ENCODE measurements at regions not wholly inside any gene's neighbourhood (a gene's known extent, or its start where the extent isn't known, plus 50 kb on each side); places are given as distances from the start of the nearest gene placed in this dataset.

DNA sequence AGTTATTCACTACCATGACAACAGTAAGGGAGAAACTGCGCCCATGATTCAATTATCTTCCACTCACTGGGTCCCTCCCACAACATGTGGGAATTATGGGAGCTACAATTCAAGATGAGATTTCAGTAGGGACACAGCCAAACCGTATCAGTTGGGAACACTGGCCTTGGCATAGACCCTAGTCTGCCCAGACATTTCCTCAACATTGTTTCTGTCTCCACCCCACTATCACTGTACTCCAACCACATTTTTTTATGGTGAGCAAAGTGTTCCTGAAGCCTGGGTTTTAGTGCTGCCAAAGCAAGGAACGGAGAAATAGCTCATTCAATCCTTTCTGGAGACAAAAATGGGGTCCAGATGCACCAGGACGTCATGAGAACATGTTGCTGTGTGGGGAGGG is 122.6 kb upstream of the CCDC179 start:
- Histone ChIP-seq H3K4me1 (ENCODE audit: insufficient read depth, low read length) (no peaks in the 10 kb centered on the region), H3K9me3 (ENCODE audit: insufficient read depth, low read depth, low read length) (peaks cover 11% of the 10 kb centered on the region), H3K9ac (ENCODE audit: low read depth, low read length) (no peak overlapping the region), H3K27ac (ENCODE audit: low read length) (no peak overlapping the region), H3K4me3 (ENCODE audit: low read length) (no peak overlapping the region), H3K36me3 (ENCODE audit: insufficient read depth, low read depth, low read length) (no peaks in the 10 kb centered on the region), H3K27me3 (ENCODE audit: insufficient read depth, low read length) (no peaks in the 10 kb centered on the region)

DNA sequence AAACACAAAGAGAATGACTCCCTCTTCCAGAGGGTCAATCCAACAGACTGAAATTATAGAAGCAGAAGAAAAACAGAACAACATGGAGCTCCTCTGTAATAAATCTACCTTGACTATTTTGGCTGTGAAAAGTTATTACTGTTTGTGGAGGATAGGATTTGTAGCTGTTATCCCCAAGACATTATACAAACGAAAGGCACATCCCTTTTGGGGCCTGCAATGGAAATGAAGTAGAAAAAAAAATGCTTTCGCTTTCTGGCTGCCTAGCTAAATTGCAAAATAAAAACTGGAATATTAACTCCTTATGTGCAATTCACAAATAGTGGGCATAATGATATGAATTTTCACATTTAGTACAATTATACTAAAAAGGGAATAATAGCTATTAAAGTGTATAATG is 123.8 kb upstream of the CCDC179 start:
- no peak overlapping the region for H3K9ac ChIP-seq (ENCODE audit: low read depth, low read length)
- H3K36me3 ChIP-seq (ENCODE audit: insufficient read depth, low read depth, low read length) = no peaks in the 10 kb centered on the region
- no peaks in the 10 kb centered on the region for H3K4me1 ChIP-seq (ENCODE audit: insufficient read depth, low read length)
- no peak overlapping the region for H3K4me3 ChIP-seq (ENCODE audit: low read length)
- no peaks in the 10 kb centered on the region for H3K27me3 ChIP-seq (ENCODE audit: insufficient read depth, low read length)
- peaks cover 18% of the 10 kb centered on the region for H3K9me3 ChIP-seq (ENCODE audit: insufficient read depth, low read depth, low read length)
- H3K27ac ChIP-seq (ENCODE audit: low read length) = no peak overlapping the region

DNA sequence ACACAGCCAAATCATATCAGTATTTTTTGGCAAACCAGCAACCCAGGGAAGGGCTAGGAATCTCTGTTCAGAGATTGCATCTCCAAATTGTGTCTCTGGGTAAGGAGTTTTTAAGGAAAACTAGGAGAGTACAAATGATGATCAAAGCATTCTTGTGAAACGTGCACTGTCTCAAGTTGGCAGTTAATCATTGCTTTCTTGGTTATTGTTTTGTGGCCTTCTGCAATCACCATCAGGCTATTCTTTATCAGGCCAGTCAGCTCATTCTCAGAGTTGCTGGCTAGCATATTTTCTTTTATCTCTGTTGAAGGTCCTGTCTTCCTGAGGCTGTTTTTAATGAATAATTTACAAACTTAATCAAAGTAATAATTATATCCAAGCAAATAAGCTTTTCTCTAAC is 129.1 kb upstream of the CCDC179 start:
- Histone ChIP-seq H3K27ac (ENCODE audit: low read length) (no peak overlapping the region), H3K9me3 (ENCODE audit: insufficient read depth, low read depth, low read length) (peaks cover 47% of the 10 kb centered on the region), H3K27me3 (ENCODE audit: insufficient read depth, low read length) (no peaks in the 10 kb centered on the region), H3K9ac (ENCODE audit: low read depth, low read length) (no peak overlapping the region), H3K4me1 (ENCODE audit: insufficient read depth, low read length) (peaks cover 13% of the 10 kb centered on the region), H3K4me3 (ENCODE audit: low read length) (no peak overlapping the region), H3K36me3 (ENCODE audit: insufficient read depth, low read depth, low read length) (0 out of 2 replicates have a peak, but pooled peaks cover 5% of the 10 kb centered on the region)

DNA sequence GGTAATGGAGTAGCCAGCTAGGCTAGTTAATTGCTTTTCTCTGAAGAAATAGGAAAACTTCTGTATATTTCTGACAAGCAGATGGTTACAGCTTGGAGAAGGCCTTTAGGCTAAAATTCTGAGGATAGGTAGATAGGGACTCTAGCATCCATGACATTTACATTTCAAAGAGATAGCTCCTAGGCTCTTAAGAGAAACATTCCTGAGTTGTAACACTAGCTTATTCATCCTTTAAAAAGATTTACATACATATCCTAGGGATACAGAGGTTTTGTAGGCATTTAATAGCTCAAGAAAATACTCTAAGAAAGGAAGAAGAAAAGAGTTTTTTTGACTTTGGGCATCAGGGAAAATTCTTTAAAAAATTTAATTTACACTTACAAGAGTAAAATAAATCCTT is 130.9 kb upstream of the CCDC179 start:
- no peak overlapping the region for H3K9ac ChIP-seq (ENCODE audit: low read depth, low read length)
- H3K4me1 ChIP-seq (ENCODE audit: insufficient read depth, low read length) = peaks cover 13% of the 10 kb centered on the region
- H3K4me3 ChIP-seq (ENCODE audit: low read length) = no peak overlapping the region
- peaks cover 59% of the 10 kb centered on the region for H3K9me3 ChIP-seq (ENCODE audit: insufficient read depth, low read depth, low read length)
- no peak overlapping the region for H3K27ac ChIP-seq (ENCODE audit: low read length)
- no peaks in the 10 kb centered on the region for H3K27me3 ChIP-seq (ENCODE audit: insufficient read depth, low read length)
- H3K36me3 ChIP-seq (ENCODE audit: insufficient read depth, low read depth, low read length) = 0 out of 2 replicates have a peak, but pooled peaks cover 5% of the 10 kb centered on the region

DNA sequence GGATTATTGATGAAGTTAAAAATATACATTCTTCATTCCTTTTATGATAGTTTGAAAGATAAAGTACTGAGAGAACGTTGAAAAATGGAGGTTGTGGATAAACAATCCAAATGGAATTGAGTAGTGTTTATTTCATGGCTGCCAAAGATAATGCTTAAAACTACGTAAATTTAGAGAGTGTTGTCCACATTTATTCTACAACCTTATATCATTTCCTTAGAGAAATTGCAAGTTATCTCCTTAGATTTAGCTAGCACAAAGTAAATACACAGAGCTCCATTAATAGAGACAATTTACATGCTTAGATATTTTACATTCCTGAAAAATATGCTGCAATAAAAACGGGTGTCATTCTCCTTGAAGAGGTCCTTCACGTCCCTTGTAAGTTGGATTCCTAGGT is 146.5 kb upstream of the CCDC179 start:
- no peaks in the 10 kb centered on the region for H3K4me1 ChIP-seq (ENCODE audit: insufficient read depth, low read length)
- no peaks in the 10 kb centered on the region for H3K36me3 ChIP-seq (ENCODE audit: insufficient read depth, low read depth, low read length)
- H3K9ac ChIP-seq (ENCODE audit: low read depth, low read length) = no peak overlapping the region
- no peaks in the 10 kb centered on the region for H3K27me3 ChIP-seq (ENCODE audit: insufficient read depth, low read length)
- H3K9me3 ChIP-seq (ENCODE audit: insufficient read depth, low read depth, low read length) = peaks cover 9% of the 10 kb centered on the region
- H3K4me3 ChIP-seq (ENCODE audit: low read length) = no peak overlapping the region
- H3K27ac ChIP-seq (ENCODE audit: low read length) = no peak overlapping the region

DNA sequence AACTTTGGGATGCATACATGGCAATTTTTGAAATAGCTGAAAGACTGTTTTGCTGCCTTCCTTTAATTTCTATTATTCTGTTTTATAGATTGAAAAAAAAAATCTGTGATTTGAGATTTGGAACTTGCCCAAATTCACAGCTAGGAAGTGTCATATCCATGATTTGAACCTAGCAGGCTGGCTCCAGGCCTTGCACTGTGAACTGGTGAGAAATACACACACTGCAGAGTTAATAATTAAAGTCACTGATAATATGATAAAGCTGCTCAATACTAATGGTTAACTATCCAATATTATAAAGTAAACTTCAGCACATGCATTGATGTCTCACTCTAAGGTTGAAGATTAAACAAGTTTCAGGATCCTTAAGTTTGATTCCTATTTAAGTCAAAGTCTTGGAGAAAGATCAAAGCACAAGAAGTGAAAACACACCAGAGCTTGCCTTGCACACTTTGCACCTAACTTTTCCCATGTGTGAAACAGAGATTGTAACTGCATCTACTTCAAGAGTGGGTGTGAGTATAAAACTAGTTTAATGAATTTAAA is 150.6 kb upstream of the CCDC179 start:
- Histone ChIP-seq H3K9ac (ENCODE audit: low read depth, low read length) (no peak overlapping the region), H3K9me3 (ENCODE audit: insufficient read depth, low read depth, low read length) (no peaks in the 10 kb centered on the region), H3K4me1 (ENCODE audit: insufficient read depth, low read length) (no peaks in the 10 kb centered on the region), H3K4me3 (ENCODE audit: low read length) (no peak overlapping the region), H3K36me3 (ENCODE audit: insufficient read depth, low read depth, low read length) (no peaks in the 10 kb centered on the region), H3K27me3 (ENCODE audit: insufficient read depth, low read length) (no peaks in the 10 kb centered on the region), H3K27ac (ENCODE audit: low read length) (no peak overlapping the region)

DNA sequence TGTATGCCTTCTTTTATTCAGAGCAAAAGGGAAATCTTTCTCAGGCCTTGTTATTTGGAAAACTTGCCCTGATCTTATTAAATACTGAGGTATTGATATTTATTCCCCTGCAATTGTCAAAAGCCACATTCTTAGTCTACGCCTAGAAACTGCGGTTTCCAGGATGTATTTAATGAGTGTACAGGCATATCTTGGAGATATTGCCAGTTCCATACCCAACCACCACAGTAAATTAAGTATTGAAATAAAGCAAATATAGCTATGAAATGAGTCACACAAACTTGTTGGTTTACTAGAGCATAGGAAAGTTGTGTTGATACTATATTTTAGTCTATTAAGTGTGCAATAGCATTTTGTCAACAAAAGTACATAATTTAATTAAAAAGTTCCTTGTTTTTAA is 152.7 kb upstream of the CCDC179 start:
- H3K36me3 ChIP-seq (ENCODE audit: insufficient read depth, low read depth, low read length) = no peaks in the 10 kb centered on the region
- no peaks in the 10 kb centered on the region for H3K27me3 ChIP-seq (ENCODE audit: insufficient read depth, low read length)
- no peak overlapping the region for H3K4me3 ChIP-seq (ENCODE audit: low read length)
- no peaks in the 10 kb centered on the region for H3K9me3 ChIP-seq (ENCODE audit: insufficient read depth, low read depth, low read length)
- no peak overlapping the region for H3K9ac ChIP-seq (ENCODE audit: low read depth, low read length)
- H3K27ac ChIP-seq (ENCODE audit: low read length) = no peak overlapping the region
- H3K4me1 ChIP-seq (ENCODE audit: insufficient read depth, low read length) = no peaks in the 10 kb centered on the region

DNA sequence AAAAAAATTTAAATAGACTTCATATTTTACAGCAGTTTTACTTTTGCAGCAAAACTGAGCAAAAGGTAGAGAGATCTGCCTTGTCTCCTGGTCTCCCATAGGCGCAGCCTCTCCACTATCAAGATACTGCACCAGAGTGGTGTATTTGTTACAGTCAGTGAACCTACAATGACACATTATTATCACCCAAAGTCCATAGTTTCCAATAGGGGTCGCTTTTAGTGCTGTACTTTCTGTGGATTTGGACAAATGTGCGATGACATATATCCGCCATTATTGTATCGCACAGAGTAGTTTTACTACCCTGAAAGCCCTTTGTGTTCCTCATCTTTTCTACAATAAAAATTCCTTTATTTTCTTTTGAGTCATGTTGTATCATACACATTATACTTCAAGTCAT is 153.2 kb upstream of the CCDC179 start:
- no peak overlapping the region for H3K9ac ChIP-seq (ENCODE audit: low read depth, low read length)
- H3K4me3 ChIP-seq (ENCODE audit: low read length) = no peak overlapping the region
- no peaks in the 10 kb centered on the region for H3K36me3 ChIP-seq (ENCODE audit: insufficient read depth, low read depth, low read length)
- H3K27me3 ChIP-seq (ENCODE audit: insufficient read depth, low read length) = no peaks in the 10 kb centered on the region
- H3K27ac ChIP-seq (ENCODE audit: low read length) = no peak overlapping the region
- no peaks in the 10 kb centered on the region for H3K9me3 ChIP-seq (ENCODE audit: insufficient read depth, low read depth, low read length)
- no peaks in the 10 kb centered on the region for H3K4me1 ChIP-seq (ENCODE audit: insufficient read depth, low read length)

DNA sequence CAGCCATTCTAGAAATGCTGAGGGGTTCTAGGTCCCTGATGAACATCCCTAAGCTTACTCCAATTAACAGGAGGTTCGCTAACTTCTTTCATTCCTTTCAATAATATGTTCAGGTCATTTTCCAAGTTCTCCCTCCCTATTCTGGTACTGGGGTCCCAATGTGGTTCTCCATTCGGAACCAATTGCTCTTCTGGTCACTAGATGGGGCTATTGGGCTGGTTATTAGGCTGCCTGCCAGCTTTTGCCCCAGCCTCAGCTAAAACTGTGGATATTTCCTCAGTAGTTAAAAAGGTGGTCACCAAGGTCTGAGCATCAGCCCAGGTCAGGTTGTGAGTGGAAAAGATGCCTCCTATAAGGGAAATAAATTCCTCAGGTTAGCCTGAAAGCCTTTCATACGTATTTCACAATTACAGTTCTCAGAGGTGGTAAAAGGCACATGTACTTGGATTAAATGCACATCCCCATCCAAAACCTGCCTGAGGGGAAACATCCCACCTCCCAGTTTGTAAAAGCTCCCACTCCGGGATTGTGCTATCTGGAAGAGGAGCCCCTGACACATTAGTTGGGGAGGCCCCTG is 161.1 kb upstream of the CCDC179 start:
- Histone ChIP-seq H3K27ac (ENCODE audit: low read length) (no peak overlapping the region), H3K9me3 (ENCODE audit: insufficient read depth, low read depth, low read length) (no peaks in the 10 kb centered on the region), H3K9ac (ENCODE audit: low read depth, low read length) (no peak overlapping the region), H3K4me3 (ENCODE audit: low read length) (no peak overlapping the region), H3K36me3 (ENCODE audit: insufficient read depth, low read depth, low read length) (no peaks in the 10 kb centered on the region), H3K27me3 (ENCODE audit: insufficient read depth, low read length) (no peaks in the 10 kb centered on the region), H3K4me1 (ENCODE audit: insufficient read depth, low read length) (no peaks in the 10 kb centered on the region)

DNA sequence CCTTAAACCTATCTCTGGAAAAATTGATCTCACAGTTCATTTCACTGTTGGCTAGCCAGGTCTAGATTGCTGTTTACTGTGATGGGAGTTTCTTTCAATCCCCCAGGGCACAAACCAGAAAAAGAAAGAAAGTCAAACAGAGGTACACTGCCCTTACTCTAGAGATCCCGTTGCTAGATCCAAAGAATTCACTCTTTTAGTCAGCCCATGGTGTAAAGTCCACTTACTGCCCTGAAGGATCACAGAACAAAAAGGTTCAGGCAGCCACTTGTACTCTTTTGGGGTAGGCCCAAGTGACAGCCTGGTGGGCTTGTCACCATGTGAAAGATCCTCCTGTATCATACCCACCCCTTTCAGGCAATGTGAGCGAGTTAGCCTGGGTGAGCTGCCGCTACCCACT is 162.6 kb upstream of the CCDC179 start:
- Histone ChIP-seq H3K4me1 (ENCODE audit: insufficient read depth, low read length) (no peaks in the 10 kb centered on the region), H3K9me3 (ENCODE audit: insufficient read depth, low read depth, low read length) (no peaks in the 10 kb centered on the region), H3K9ac (ENCODE audit: low read depth, low read length) (no peak overlapping the region), H3K27ac (ENCODE audit: low read length) (no peak overlapping the region), H3K4me3 (ENCODE audit: low read length) (no peak overlapping the region), H3K36me3 (ENCODE audit: insufficient read depth, low read depth, low read length) (no peaks in the 10 kb centered on the region), H3K27me3 (ENCODE audit: insufficient read depth, low read length) (no peaks in the 10 kb centered on the region)

DNA sequence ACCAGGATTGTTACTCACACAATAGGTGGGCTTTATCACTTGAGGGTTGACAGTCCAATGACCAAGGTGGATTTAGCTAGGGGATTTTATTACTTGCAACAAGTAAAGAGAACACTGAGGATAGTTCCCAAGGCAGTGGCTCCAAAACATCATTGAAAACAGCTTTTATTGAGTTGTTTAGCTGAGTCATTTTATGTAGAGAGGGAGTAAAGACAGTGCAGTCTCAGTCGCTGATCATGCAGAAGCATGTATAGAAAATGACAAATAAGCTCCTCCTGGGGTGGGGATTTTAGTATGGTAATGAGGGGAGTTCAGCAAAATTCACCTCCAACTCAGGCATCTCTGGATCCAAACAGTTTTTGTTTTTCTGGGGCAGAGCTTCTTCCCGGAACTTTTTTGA is 163.0 kb upstream of the CCDC179 start:
- H3K9me3 ChIP-seq (ENCODE audit: insufficient read depth, low read depth, low read length) = no peaks in the 10 kb centered on the region
- no peak overlapping the region for H3K9ac ChIP-seq (ENCODE audit: low read depth, low read length)
- H3K27me3 ChIP-seq (ENCODE audit: insufficient read depth, low read length) = no peaks in the 10 kb centered on the region
- H3K4me1 ChIP-seq (ENCODE audit: insufficient read depth, low read length) = no peaks in the 10 kb centered on the region
- no peak overlapping the region for H3K27ac ChIP-seq (ENCODE audit: low read length)
- no peaks in the 10 kb centered on the region for H3K36me3 ChIP-seq (ENCODE audit: insufficient read depth, low read depth, low read length)
- H3K4me3 ChIP-seq (ENCODE audit: low read length) = no peak overlapping the region

DNA sequence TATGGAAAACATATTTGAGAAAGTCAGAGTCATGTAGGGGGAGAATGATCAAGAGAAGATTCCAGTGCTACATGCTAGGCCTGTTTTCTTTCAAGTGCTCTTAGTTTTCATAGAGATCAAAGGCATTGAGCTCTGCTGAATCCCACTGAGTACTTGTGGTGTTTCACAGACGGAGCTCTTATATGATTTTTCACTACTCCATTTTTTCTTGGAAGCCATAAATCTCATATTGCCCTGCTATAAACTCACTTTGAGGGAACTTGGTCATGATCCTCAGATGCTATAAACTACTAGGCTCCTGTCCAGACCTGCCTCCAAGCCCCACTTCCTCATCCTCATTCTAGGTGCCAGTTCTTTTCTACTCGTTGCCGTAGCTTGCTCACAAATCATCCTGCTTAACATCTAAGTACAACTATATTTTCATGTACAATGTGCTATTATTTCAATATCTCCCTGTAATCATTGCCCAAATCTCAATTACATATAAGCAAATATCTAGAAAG is 180.8 kb upstream of the CCDC179 start:
- Histone ChIP-seq H3K27me3 (ENCODE audit: insufficient read depth, low read length) (no peaks in the 10 kb centered on the region), H3K27ac (ENCODE audit: low read length) (no peak overlapping the region), H3K9me3 (ENCODE audit: insufficient read depth, low read depth, low read length) (no peaks in the 10 kb centered on the region), H3K4me3 (ENCODE audit: low read length) (no peak overlapping the region), H3K36me3 (ENCODE audit: insufficient read depth, low read depth, low read length) (no peaks in the 10 kb centered on the region), H3K4me1 (ENCODE audit: insufficient read depth, low read length) (no peaks in the 10 kb centered on the region), H3K9ac (ENCODE audit: low read depth, low read length) (no peak overlapping the region)
